HG03354 (cell line): ENCODE measurements at regions not wholly inside any gene's neighbourhood (a gene's known extent, or its start where the extent isn't known, plus 50 kb on each side); places are given as distances from the start of the nearest gene placed in this dataset.

Experiments
- ATAC-seq: cut with Tn5 transposase; IDR thresholded peaks from one replicate; pipeline ENCODE4 v1.9.1; 2021; ENCODE audit warnings: mild to moderate bottlenecking; ENCODE audit not compliant: unreplicated experiment, poor library complexity, severe bottlenecking

- ATAC-seq, result no peak
These were observed 455.4 kb upstream of the CHAC2 start for GRCh38 chr2:53312181-53312580.

- no peak for ATAC-seq
These were observed 464.5 kb upstream of the CHAC2 start for GRCh38 chr2:53303012-53303578.

DNA sequence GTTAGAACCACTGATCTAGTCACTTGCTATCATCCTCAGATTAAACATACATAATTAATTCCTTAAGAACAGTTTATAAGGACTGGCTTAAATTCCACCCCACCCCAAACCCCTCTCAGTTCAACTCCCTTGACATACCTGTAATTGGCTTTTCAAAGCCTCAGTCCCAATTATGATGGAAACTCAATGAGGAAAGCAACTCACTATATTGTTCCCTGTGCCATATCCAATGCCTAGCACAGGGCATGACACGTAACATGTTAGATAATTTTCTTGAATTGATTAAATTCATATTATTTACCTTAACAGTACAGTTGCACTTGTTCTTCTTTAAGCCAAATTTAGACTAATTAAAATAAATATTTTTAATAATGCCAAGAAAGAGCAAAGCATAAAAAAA, 465.1 kb upstream of the CHAC2 start:
- no peak for ATAC-seq

DNA sequence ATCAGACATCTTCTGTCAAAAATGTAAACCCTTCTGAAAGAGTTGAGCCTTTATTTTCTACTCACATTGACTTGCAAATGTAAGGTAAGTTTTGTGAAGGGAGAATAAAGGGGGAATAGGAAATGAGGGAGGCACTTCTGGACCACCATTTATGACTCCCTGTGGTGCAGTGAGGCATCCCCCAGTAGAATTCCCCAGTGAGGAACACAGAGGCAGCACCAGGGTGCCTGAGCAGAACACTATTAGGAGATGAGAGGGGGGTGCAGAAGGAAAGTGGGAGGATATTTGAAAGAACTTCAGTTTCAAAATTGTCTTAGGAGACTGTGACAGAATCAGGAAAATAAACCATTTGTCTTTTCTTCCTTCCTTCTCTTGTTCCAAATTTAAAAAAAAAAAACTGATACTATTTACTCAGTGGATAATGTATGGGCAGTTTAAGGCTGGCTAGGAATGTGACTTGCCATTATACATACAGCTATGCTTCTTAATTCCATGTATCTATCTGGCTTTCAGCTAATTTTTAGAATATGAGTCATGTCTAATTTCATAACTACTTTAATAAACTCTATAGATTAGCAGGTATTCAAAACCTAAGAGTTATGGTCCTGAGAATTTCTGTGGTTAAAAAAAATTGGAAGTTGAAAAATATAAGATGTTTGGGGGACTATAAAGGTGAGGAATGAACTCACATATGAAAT, 478.1 kb upstream of the CHAC2 start:
- ATAC-seq, result no peak

- ATAC-seq, result no peak
These were observed 481.3 kb upstream of the CHAC2 start for GRCh38 chr2:53286345-53286744.

DNA sequence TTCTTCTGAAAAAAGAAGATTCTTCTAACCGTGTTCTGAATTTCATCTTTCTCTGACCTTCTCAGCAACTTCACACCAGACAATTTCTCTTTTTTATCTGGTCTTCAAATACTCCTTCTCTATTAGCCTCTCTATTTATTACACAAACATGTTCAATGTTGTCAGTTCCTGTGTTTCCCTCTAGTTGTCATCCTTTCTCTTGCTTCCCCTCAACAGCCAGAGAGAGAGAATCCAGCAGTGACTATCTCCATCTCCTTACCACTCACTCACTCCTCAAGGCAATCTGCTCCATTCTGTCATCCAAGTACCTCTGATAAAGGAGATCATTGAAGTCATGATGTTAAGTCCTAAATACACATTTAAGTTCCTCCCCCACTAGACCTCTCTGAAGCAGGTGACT, 491.9 kb upstream of the CHAC2 start:
- no peak for ATAC-seq

DNA sequence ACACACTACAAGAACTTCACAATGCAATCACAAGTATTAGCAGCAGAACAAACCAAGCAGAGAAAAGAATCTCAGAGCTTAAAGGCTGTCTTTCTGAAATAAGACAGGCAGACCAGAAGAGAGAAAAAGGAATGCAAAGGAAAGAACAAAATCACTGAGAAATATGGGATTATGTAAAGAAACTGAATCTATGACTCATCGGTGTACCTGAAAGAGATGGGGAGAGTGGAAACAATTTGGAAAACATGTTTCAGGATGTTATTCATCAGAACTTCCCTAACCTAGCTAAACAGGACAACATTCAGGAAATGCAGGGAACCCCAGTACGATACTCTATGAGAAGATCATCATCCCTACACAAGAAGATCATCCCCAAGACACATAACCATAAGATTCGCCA, 499.0 kb upstream of the CHAC2 start:
- no peak for ATAC-seq

GRCh38 chr2:53268086-53268485, 499.5 kb upstream of the CHAC2 start:
- no peak for ATAC-seq

GRCh38 chr2:53265544-53266299, 501.9 kb upstream of the CHAC2 start:
- no peak for ATAC-seq

DNA sequence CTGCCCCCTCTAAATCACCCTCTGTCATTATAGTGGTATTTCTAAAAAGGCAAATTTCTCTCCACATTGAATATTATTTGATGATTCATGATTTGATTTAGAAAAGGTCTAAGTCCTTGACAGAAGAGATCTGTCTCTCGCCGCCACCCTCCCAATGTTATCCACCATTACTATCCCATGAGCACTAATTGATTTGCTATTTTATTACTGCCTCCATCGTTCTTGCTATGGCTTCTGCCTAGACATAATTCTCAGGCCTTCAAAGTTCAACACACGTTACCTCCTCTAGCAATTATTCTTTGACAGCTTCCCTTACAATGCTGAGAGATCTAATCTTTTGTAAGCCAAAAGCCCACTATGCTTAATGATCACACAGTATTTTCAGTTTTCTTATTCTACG, 507.0 kb upstream of the CHAC2 start:
- no peak for ATAC-seq

- ATAC-seq, result no peak
These were observed 508.1 kb upstream of the CHAC2 start for GRCh38 chr2:53259395-53260009.

DNA sequence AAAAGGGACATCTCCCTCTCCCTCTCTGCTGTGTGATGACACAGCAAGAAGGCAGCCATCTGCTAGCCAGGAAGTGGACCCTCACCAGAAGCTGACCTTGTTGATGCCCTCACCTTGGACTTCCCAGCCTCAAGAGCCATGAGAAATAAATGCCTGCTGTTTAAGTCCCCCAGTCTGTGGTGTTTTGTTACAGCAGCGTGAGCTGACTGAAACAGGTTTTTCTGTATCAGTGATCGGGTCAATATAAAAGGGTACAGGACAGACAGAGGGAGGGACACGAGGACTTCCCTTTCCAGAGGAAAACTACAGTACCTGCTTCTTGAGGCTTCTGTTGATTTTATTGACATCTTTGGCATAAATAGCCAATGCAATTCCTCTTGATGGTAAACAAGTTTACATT, 510.3 kb upstream of the CHAC2 start:
- ATAC-seq, result no peak

- no peak for ATAC-seq
These were observed 514.4 kb upstream of the CHAC2 start for GRCh38 chr2:53253244-53253643.

- ATAC-seq, result no peak
These were observed 515.5 kb upstream of the CHAC2 start for GRCh38 chr2:53252115-53252514.

DNA sequence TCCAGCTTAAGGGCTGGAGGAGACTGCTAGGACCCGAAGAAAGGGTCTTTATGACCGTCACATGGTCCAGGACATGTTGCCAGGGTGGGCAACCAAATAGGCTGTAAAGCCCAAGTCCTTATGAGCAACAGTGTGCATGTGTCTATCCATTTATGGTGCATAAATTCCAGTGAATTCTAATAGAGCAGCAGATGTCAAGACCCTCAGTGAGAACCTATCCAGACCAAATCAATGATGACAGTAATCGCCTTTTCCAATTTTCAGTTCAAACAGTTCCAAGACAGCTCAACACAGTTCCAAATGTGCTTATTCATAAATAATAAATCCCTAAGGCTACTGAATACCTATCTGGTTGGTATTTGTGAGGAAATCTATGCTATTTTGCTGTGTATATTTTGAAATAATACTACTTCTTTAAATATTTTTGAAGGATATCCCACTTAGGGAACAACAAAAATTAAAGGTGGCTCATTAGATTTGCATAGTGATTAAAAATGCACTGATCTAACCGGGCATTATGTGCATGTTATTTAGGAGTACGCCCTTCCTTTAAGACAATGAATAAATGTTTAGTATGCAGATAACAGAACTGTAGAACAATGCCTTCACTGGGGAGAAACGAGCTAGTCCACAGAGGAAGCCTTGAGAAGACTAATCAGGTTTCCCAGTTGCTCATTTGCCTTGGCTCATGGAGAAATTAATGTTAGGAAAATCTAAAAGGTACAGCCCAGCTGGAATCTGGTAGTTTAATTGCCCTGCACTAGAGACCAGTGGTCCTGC, 519.5 kb upstream of the CHAC2 start:
- no peak for ATAC-seq

- no peak for ATAC-seq
These were observed 524.2 kb upstream of the CHAC2 start for GRCh38 chr2:53243430-53243829.

- ATAC-seq, result no peak
These were observed 525.5 kb upstream of the CHAC2 start for GRCh38 chr2:53242090-53242489.

GRCh38 chr2:53235836-53236582, 531.6 kb upstream of the CHAC2 start:
- ATAC-seq, result no peak

GRCh38 chr2:53234548-53234903, 533.1 kb upstream of the CHAC2 start:
- no peak for ATAC-seq
